ENCODE measurements at regions not wholly inside any gene's neighbourhood (a gene's known extent, or its start where the extent isn't known, plus 50 kb on each side); places are given as distances from the start of the nearest gene placed in this dataset.

DNA sequence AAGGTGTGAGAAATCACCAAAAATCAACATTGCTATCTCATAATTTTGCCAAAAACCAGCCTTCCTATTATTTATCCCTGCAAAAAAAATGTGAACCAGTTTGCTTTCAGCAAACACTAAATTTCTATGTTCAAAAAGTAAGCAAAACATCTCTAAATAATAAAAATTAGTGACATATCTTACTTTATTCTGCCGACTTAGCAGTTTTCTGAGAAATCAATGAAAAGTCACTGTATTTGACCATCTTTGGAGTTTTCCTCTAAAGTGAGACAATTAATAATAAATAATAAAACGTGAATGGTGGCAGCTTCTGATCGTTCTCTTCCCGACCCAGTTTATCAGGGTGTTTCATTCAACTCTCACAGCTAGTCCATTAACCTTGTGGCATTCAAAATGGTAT is 158.6 kb upstream of the TARS1 start:
- TF ChIP-seq, protein P1, sequence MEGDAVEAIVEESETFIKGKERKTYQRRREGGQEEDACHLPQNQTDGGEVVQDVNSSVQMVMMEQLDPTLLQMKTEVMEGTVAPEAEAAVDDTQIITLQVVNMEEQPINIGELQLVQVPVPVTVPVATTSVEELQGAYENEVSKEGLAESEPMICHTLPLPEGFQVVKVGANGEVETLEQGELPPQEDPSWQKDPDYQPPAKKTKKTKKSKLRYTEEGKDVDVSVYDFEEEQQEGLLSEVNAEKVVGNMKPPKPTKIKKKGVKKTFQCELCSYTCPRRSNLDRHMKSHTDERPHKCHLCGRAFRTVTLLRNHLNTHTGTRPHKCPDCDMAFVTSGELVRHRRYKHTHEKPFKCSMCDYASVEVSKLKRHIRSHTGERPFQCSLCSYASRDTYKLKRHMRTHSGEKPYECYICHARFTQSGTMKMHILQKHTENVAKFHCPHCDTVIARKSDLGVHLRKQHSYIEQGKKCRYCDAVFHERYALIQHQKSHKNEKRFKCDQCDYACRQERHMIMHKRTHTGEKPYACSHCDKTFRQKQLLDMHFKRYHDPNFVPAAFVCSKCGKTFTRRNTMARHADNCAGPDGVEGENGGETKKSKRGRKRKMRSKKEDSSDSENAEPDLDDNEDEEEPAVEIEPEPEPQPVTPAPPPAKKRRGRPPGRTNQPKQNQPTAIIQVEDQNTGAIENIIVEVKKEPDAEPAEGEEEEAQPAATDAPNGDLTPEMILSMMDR (IDR thresholded peaks at IDR 0.05; ENCODE audit: borderline replicate concordance, insufficient read depth, low read depth, low read length): no peak
- H3K4me3 ChIP-seq (ENCODE audit: low read depth, low read length): no peak overlapping the region

DNA sequence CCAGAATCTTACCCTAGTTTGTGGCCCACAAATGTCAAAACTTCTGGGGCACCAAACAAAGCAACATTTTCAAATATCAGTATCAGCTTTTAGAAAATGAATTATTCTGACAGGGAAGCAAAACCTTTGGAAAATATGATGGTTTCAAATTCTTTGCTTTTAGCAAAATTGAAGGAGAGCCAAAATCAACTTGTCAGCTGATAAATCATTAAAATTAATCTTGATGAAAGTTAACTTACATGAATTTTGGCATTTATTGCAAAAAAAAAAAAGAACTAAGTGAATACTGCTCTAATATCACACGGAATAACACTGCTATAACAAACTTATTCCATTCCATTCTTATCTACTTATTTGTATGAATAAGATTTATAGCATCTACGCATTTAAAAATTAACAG is 158.1 kb upstream of the TARS1 start:
- TF ChIP-seq, protein P1 (IDR thresholded peaks at IDR 0.05; ENCODE audit: borderline replicate concordance, insufficient read depth, low read depth, low read length): no peak
- H3K4me3 ChIP-seq (ENCODE audit: low read depth, low read length): no peak overlapping the region

DNA sequence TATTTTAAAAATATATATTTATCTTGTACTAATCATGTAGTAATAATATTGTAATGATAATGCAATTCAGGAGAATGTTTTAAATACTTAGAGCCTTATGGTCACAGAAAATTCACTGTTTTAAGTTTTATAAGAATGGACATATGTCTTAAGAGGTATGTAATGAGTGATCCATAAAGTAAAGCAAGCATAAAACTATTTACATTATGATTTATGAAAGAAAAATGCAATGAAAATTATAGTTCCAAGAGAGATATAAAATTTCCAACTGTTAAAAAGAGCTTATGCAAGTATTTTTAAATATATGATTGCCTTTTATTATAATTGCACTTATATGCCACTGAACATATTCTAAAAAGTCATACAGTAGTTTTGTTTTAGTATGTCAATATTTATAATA is 157.5 kb upstream of the TARS1 start:
- no peak overlapping the region for H3K4me3 ChIP-seq (ENCODE audit: low read depth, low read length)
- TF ChIP-seq, protein P1 (IDR thresholded peaks at IDR 0.05; ENCODE audit: borderline replicate concordance, insufficient read depth, low read depth, low read length): no peak

DNA sequence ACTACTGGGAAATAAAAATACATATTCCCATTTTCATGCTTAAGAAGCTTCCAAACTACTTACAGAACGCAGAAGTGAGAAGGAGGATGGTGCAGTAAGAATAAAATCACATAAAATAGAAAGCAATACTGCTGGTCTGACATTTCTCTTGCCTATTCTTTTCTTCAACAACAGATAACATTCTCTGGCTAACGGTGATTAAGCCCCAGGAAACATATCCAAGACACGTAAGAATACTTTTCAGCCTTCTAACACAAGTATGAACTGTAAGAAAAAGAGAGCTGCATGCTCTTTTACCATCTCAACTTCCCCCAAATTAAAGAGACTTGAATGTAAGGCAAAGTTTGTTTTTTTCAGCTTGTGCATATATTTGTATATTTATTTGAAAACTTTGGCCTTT is 156.1 kb upstream of the TARS1 start:
- no peak overlapping the region for H3K4me3 ChIP-seq (ENCODE audit: low read depth, low read length)
- TF ChIP-seq, protein P1 (IDR thresholded peaks at IDR 0.05; ENCODE audit: borderline replicate concordance, insufficient read depth, low read depth, low read length): no peak

DNA sequence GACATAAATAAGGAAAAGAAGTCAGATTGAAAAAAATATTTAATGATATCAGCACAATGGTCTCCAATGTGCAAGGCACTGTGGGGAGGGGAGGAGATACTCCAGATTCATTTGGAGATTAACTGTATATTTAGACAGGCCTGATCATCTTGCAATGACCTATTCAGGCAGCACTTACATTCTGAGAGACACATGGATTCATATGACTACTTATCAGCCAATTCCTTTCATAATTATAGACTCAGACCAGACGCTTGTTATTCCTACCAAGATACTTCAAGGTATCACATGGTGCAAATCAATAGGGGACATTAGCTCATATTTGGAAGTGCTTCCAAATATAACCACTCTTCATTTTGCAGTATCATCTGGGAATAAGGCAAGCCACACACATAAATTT is 153.5 kb upstream of the TARS1 start:
- TF ChIP-seq, protein P1 (IDR thresholded peaks at IDR 0.05; ENCODE audit: borderline replicate concordance, insufficient read depth, low read depth, low read length): no peak
- H3K4me3 ChIP-seq (ENCODE audit: low read depth, low read length): no peak overlapping the region

DNA sequence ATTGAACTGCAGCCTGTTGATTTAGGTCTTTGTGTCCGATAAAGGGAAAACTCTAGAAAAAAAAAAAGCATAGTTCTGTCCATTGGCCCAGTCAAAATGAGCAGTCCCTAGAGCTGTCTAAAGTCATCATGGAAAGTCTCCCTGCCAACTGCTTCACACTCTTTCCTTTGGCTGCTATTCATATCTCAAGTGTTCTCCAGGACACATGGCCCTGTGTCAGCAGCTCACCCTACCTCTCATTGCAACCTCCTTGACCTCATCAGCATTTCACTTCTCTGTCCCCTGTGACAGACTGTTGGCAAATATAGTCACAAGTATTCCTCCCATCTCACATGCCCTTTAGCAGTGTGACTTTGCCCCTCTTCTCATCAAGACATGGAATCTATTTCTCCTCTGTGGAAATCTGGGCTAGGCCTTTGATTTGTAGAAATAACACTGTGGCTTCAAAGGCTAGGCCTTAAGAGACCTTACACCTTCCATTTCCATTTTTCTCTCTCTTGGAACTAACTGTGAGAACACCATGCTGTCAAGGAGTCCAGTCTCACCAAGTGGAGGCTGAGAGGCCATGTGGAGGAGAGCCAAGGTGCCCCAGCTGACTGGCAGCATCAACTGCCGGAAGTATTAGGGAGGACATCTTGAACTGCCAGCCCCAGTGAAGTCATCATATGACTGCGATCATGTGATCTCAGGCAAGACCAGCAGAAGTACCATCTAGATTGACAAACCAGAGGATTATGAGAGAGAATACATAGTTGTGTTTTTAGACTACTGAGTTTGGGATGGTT is 149.4 kb upstream of the TARS1 start:
- H3K4me3 ChIP-seq (ENCODE audit: low read depth, low read length): no peak overlapping the region
- TF ChIP-seq, protein P1 (IDR thresholded peaks at IDR 0.05; ENCODE audit: borderline replicate concordance, insufficient read depth, low read depth, low read length): no peak

DNA sequence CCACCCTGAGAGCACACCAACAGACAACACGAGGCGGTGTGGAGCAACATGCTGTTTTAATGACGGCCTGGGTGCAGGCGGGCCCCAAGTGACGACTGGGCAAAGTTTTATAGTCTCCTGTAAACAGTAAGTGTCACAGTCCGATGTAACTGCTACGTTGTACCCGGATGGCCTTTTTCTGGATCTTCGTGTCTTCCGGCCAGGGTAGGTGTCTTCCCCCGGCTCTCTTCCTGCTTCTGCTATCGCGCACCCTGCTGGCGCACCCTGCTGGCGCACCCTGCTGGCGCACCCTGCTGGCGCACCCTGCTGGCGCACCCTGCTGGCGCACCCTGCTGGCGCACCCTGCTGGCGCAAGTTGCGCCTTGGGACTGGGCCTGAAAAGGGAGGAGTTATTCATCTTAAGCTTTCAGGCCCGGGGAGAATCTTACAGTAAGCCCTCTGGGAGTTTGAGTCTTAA is 143.0 kb upstream of the TARS1 start:
- TF ChIP-seq, protein P1 (IDR thresholded peaks at IDR 0.05; ENCODE audit: borderline replicate concordance, insufficient read depth, low read depth, low read length): no peak
- no peak overlapping the region for H3K4me3 ChIP-seq (ENCODE audit: low read depth, low read length)
